ENCODE measurements at regions not wholly inside any gene's neighbourhood (a gene's known extent, or its start where the extent isn't known, plus 50 kb on each side); places are given as distances from the start of the nearest gene placed in this dataset.
A peak's percentile ranks its signal among the peaks of the same experiment; 100 is the strongest.

DNA sequence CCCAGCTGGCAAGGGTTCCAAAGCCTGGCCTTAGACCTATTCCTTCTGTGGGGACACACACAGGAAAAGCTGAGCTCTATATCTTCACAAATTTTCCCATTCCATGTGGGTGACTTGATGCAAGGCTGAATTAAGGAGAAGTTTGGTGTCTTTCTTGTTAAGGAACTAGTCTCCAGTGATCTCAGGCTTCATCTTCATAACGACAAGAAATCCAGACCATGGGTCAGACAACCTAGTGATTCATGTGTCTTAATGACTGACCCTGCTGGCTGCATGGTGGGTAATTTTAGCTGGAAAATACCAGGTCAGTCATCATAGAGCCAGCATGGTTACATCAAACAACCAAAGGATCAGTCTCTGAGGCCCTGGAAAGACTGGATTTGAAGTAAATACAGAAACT, 112.7 kb upstream of the SLC4A7 start:
- no peak overlapping the region for H3K27ac ChIP-seq
- H3K4me1 ChIP-seq = peaks cover 24% of the 10 kb centered on the region
- TF ChIP-seq, protein P1, sequence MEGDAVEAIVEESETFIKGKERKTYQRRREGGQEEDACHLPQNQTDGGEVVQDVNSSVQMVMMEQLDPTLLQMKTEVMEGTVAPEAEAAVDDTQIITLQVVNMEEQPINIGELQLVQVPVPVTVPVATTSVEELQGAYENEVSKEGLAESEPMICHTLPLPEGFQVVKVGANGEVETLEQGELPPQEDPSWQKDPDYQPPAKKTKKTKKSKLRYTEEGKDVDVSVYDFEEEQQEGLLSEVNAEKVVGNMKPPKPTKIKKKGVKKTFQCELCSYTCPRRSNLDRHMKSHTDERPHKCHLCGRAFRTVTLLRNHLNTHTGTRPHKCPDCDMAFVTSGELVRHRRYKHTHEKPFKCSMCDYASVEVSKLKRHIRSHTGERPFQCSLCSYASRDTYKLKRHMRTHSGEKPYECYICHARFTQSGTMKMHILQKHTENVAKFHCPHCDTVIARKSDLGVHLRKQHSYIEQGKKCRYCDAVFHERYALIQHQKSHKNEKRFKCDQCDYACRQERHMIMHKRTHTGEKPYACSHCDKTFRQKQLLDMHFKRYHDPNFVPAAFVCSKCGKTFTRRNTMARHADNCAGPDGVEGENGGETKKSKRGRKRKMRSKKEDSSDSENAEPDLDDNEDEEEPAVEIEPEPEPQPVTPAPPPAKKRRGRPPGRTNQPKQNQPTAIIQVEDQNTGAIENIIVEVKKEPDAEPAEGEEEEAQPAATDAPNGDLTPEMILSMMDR (IDR thresholded peaks at IDR 0.05) = no peak
- no peak for TF ChIP-seq POLR2A (IDR thresholded peaks at IDR 0.05)
- intact Hi-C loops (cut with DNase I; ENCODE audit: low total_unique reads) = no loop called here
- no peaks in the 10 kb centered on the region for H3K27me3 ChIP-seq
- no peak for DNase-seq
- no peaks in the 10 kb centered on the region for H3K36me3 ChIP-seq (ENCODE audit: low read depth, missing control alignments)
- 39 to 54% methylated on average over 1 of the region's 1 CpG for WGBS, 2 donors
- no peak overlapping the region for H3K4me3 ChIP-seq
- no peaks in the 10 kb centered on the region for H3K9me3 ChIP-seq

- DNase-seq = no peak
- no peak overlapping the region for H3K27ac ChIP-seq
- 14 to 20% methylated on average over 3 of the region's 3 CpGs for WGBS, 2 donors
- H3K4me3 ChIP-seq = no peak overlapping the region
- intact Hi-C loops (cut with DNase I; ENCODE audit: low total_unique reads) = no loop called here
- no peaks in the 10 kb centered on the region for H3K27me3 ChIP-seq
- no peaks in the 10 kb centered on the region for H3K36me3 ChIP-seq (ENCODE audit: low read depth, missing control alignments)
- no peak for TF ChIP-seq POLR2A (IDR thresholded peaks at IDR 0.05)
- TF ChIP-seq, protein P1 (IDR thresholded peaks at IDR 0.05) = no peak
- H3K4me1 ChIP-seq = peaks cover 28% of the 10 kb centered on the region
- no peaks in the 10 kb centered on the region for H3K9me3 ChIP-seq
These were observed 112.2 kb upstream of the SLC4A7 start for GRCh38 chr3:27596334-27596841.

DNA sequence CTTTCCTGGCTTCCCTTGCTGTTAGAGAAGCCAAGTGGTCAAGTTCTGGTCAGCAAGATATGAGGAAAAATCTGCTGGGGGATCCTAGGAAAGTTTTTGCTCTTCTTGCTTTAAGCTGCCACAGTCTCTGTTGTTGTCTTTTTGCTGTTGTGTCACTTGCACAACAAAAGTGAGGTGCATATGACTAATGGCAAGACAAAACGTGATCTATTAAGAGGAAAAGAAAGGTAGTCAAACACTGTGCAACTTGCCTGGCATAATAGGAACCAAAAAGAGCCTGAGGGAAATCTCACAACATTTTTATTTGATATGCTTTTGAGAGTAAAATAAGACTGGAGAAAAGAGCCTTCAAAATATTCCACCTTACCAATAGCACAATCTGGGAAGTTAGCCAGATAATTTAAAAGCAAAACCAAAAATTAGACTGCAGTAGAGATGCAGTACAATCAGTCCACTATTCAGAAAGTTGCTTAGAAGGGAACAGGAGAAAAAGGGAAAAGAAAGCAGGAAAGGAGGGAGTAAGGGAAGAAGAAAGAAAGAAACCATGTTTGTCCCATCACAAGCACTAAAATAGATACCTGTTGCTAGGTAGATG, 110.0 kb upstream of the SLC4A7 start:
- H3K9me3 ChIP-seq = no peaks in the 10 kb centered on the region
- H3K27me3 ChIP-seq = no peaks in the 10 kb centered on the region
- H3K27ac ChIP-seq = peak overlapping the region in 1 of 2 donors; percentile 6
- 47 to 69% methylated on average over 1 of the region's 1 CpG for WGBS, 2 donors
- H3K4me1 ChIP-seq = peaks cover 48% of the 10 kb centered on the region
- DNase-seq = no peak
- no peaks in the 10 kb centered on the region for H3K36me3 ChIP-seq (ENCODE audit: low read depth, missing control alignments)
- intact Hi-C loops (cut with DNase I; ENCODE audit: low total_unique reads) = no loop called here
- no peak overlapping the region for H3K4me3 ChIP-seq
- no peak for TF ChIP-seq POLR2A (IDR thresholded peaks at IDR 0.05)
- TF ChIP-seq, protein P1 (IDR thresholded peaks at IDR 0.05) = no peak

DNA sequence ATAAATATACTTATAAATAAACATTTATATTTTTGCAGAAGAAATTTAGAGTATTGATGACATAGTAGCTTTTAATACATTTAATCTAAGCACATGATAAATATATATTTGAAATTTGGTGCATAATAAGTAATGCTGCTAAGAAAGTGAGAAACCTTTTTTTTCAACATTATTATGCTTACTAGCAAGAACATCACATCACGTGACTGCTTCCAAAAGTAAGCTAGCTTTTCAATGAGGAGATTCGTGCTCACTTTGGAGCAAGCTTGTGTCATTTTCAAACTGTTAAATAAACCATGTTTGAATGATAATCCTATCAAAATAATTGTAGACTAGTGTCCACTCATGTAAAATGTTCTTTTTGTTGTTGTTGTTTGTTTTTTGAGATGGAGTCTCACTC, 109.0 kb upstream of the SLC4A7 start:
- H3K4me3 ChIP-seq = no peak overlapping the region
- no peak overlapping the region for H3K27ac ChIP-seq
- no peaks in the 10 kb centered on the region for H3K9me3 ChIP-seq
- H3K4me1 ChIP-seq = peaks cover 50% of the 10 kb centered on the region
- no peak for DNase-seq
- intact Hi-C loops (cut with DNase I; ENCODE audit: low total_unique reads) = no loop called here
- TF ChIP-seq, protein P1 (IDR thresholded peaks at IDR 0.05) = no peak
- no peak for TF ChIP-seq POLR2A (IDR thresholded peaks at IDR 0.05)
- 59 to 71% methylated on average over 2 of the region's 2 CpGs for WGBS, 2 donors
- no peaks in the 10 kb centered on the region for H3K36me3 ChIP-seq (ENCODE audit: low read depth, missing control alignments)
- H3K27me3 ChIP-seq = no peaks in the 10 kb centered on the region

Measured in testis (tissue), 2 donors.